Uterus (tissue), 2 donors: ENCODE measurements at regions not wholly inside any gene's neighbourhood (a gene's known extent, or its start where the extent isn't known, plus 50 kb on each side); places are given as distances from the start of the nearest gene placed in this dataset.

Experiments
- POLR2A ChIP-seq, 2 donors: fragments of 450-650 bp; IDR thresholded peaks; one replicate each; pipeline ENCODE4 v1.6.1; 2016; ENCODE audit warnings: antibody characterized with exemption in 2 of 2, mild to moderate bottlenecking in 1 of 2, moderate library complexity in 1 of 2
- TF ChIP-seq, protein P1 (sequence below), 4 experiments: fragments of 200-600 bp in 2 of 4; fragments of 450-650 bp in 2 of 4; sonication (generic) in 2 of 4; IDR thresholded peaks; one replicate each; pipeline ENCODE4 v1.5.1; 2016 to 2019; ENCODE audit warnings: antibody characterized with exemption in 4 of 4, mild to moderate bottlenecking in 2 of 4, moderate library complexity in 1 of 4

GRCh38 chr14:97293659-97294058, 496.5 kb downstream of the VRK1 start:
- TF ChIP-seq, protein P1, sequence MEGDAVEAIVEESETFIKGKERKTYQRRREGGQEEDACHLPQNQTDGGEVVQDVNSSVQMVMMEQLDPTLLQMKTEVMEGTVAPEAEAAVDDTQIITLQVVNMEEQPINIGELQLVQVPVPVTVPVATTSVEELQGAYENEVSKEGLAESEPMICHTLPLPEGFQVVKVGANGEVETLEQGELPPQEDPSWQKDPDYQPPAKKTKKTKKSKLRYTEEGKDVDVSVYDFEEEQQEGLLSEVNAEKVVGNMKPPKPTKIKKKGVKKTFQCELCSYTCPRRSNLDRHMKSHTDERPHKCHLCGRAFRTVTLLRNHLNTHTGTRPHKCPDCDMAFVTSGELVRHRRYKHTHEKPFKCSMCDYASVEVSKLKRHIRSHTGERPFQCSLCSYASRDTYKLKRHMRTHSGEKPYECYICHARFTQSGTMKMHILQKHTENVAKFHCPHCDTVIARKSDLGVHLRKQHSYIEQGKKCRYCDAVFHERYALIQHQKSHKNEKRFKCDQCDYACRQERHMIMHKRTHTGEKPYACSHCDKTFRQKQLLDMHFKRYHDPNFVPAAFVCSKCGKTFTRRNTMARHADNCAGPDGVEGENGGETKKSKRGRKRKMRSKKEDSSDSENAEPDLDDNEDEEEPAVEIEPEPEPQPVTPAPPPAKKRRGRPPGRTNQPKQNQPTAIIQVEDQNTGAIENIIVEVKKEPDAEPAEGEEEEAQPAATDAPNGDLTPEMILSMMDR (IDR thresholded peaks at IDR 0.05), result no peak
- TF ChIP-seq POLR2A (IDR thresholded peaks at IDR 0.05), result no peak
